ENCODE measurements at regions not wholly inside any gene's neighbourhood (a gene's known extent, or its start where the extent isn't known, plus 50 kb on each side); places are given as distances from the start of the nearest gene placed in this dataset.

DNA sequence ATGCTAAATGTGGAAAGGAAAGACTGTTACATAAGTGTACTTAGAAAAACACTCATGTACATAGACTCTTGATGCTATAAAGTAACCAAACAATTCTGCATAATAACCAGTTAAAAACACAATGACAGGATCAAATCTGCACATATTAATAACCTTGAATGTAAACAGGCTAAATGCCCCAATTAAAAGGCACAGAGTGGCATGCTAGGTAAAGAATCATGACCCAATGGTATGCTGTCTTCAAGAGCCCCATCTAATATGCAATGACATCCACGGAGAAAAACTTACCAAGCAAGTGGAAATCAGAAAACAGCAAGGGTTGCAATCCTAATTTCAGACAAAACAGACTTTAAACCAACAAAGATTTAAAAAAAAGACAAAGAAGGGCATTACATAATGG lies 644.8 kb upstream of the PKN2 start:
- no peak for ATAC-seq (replicated peaks in 1 of 4)
- H3K9me3 ChIP-seq = no peaks in the 10 kb centered on the region

DNA sequence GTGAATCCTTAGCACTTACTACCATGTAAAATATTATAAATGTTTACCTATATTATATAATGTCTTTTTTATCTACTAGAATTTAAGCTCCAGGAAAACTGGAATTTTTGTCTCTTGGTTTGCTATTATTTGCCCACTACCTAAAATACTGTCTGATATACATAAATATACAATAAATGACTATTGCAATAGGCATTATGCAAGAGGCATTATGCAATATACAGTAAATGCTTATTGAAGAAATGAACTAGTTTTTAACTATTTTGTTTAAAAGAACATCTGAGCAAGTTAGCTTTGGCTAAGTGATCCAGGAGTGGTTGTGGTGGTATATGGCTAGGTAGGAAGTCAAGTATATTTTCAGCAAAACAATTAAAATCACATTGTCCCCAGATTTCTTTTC lies 640.2 kb upstream of the PKN2 start:
- Mint-ChIP-seq H3K36me3 (no peaks in the 10 kb centered on the region), H3K9me3 (peaks cover 4 to 13% (median 9%) of the 10 kb centered on the region in 3 donors), H3K4me3 (no peak overlapping the region), H3K27ac (no peak overlapping the region), H3K4me1 (no peaks in the 10 kb centered on the region), H3K27me3 (no peaks in the 10 kb centered on the region)
- DNase-seq (no peak), ATAC-seq (replicated peaks in 1 of 4) (no peak)
- H3K27ac ChIP-seq (ENCODE audit: low read length) = no peak overlapping the region
- no peaks in the 10 kb centered on the region for H3K27me3 ChIP-seq (replicated peaks in 1 of 2; ENCODE audit: control insufficient read depth in 2 of 2, extremely low read depth in 1 of 2, insufficient read depth in 2 of 2, low read length in 1 of 2)
- H3K36me3 ChIP-seq (ENCODE audit: control insufficient read depth in 2 of 2, extremely low read depth in 1 of 2, insufficient read depth in 1 of 2, low read length in 1 of 2) = no peaks in the 10 kb centered on the region
- ChIA-PET CTCF (no interaction called here), POLR2A (no interaction called here)
- H3K4me1 ChIP-seq (ENCODE audit: control insufficient read depth in 1 of 2, extremely low read depth in 1 of 2, insufficient read depth in 2 of 2, low read length in 2 of 2) = no peaks in the 10 kb centered on the region
- H3K9me3 ChIP-seq = no peaks in the 10 kb centered on the region
- no peak overlapping the region for H3K4me3 ChIP-seq (ENCODE audit: control insufficient read depth in 1 of 2, extremely low read depth in 1 of 2, low read length in 1 of 2)

More for the DNA sequence above, 644.8 kb upstream of the PKN2 start:
- H3K27me3 Mint-ChIP-seq = no peaks in the 10 kb centered on the region
- H3K27me3 ChIP-seq (replicated peaks in 1 of 2; ENCODE audit: control insufficient read depth in 2 of 2, extremely low read depth in 1 of 2, insufficient read depth in 2 of 2, low read length in 1 of 2) = peaks cover 0 to 4% of the 10 kb centered on the region in 2 experiments
- ChIA-PET CTCF (no interaction called here), POLR2A (no interaction called here)
- no peaks in the 10 kb centered on the region for H3K4me1 ChIP-seq (ENCODE audit: control insufficient read depth in 1 of 2, extremely low read depth in 1 of 2, insufficient read depth in 2 of 2, low read length in 2 of 2)
- H3K9me3 Mint-ChIP-seq = peaks cover 10 to 21% (median 12%) of the 10 kb centered on the region in 3 donors
- no peaks in the 10 kb centered on the region for H3K36me3 ChIP-seq (ENCODE audit: control insufficient read depth in 2 of 2, extremely low read depth in 1 of 2, insufficient read depth in 1 of 2, low read length in 1 of 2)
- no peaks in the 10 kb centered on the region for H3K36me3 Mint-ChIP-seq
- no peak for DNase-seq
- H3K4me3 Mint-ChIP-seq = no peak overlapping the region
- H3K4me3 ChIP-seq (ENCODE audit: control insufficient read depth in 1 of 2, extremely low read depth in 1 of 2, low read length in 1 of 2) = no peak overlapping the region
- no peak overlapping the region for H3K27ac ChIP-seq (ENCODE audit: low read length)
- H3K4me1 Mint-ChIP-seq = no peaks in the 10 kb centered on the region
- H3K27ac Mint-ChIP-seq = no peak overlapping the region
- WGBS (ENCODE audit: insufficient coverage) = no CpG with 5 or more reads among the region's 1 CpG

DNA sequence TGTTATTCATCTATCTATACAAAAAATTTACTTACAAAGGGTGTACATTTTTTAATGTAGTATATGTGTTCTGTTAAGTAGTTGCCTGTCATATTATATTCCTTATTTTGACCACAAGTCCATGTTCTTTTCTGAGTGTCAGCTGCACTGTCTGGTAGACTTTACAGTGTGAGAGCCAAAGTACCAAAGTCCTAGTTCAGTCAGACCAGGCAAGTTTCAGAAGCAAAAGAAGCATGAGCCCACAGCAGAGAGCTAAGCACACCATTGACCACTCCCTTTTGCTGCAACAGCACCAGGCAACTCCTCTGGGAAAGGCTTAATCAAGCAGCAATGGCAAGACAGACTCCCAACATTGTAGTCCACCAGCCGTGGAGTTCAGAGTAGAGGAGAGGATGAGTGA lies 631.9 kb upstream of the PKN2 start:
- WGBS (ENCODE audit: insufficient coverage) = no CpG with 5 or more reads among the region's 1 CpG
- no peaks in the 10 kb centered on the region for H3K9me3 ChIP-seq
- Mint-ChIP-seq H3K4me1 (no peaks in the 10 kb centered on the region), H3K27me3 (peaks cover 0 to 7% of the 10 kb centered on the region in 2 donors), H3K4me3 (no peak overlapping the region), H3K36me3 (no peaks in the 10 kb centered on the region), H3K27ac (no peak overlapping the region), H3K9me3 (no peaks in the 10 kb centered on the region)
- H3K27me3 ChIP-seq (replicated peaks in 1 of 2; ENCODE audit: control insufficient read depth in 2 of 2, extremely low read depth in 1 of 2, insufficient read depth in 2 of 2, low read length in 1 of 2) = no peaks in the 10 kb centered on the region
- ATAC-seq (replicated peaks in 1 of 4) (no peak), DNase-seq (no peak)
- no peak overlapping the region for H3K27ac ChIP-seq (ENCODE audit: low read length)
- H3K36me3 ChIP-seq (ENCODE audit: control insufficient read depth in 2 of 2, extremely low read depth in 1 of 2, insufficient read depth in 1 of 2, low read length in 1 of 2) = no peaks in the 10 kb centered on the region
- no peaks in the 10 kb centered on the region for H3K4me1 ChIP-seq (ENCODE audit: control insufficient read depth in 1 of 2, extremely low read depth in 1 of 2, insufficient read depth in 2 of 2, low read length in 2 of 2)
- ChIA-PET POLR2A (no interaction called here), CTCF (no interaction called here)
- H3K4me3 ChIP-seq (ENCODE audit: control insufficient read depth in 1 of 2, extremely low read depth in 1 of 2, low read length in 1 of 2) = no peak overlapping the region

DNA sequence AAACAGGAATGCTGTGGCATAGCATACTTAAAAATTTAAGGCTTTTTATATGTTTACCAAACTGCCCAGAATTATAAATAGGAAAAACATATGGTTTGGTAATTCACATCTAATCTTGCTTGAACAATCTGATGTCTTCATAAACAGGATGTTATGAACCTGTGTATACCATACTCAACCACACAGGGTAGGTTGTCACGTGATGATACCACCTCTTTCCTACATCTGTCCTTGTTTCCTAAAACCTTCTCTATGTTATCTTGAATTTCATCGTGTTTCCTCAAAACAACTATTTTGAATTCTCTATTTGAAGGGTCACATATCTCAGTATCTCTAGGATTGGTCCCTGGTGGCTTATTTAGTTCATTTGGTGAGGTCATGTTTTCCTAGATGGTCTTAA lies 631.0 kb upstream of the PKN2 start:
- Histone ChIP-seq H3K27ac (ENCODE audit: low read length) (no peak overlapping the region), H3K9me3 (no peaks in the 10 kb centered on the region), H3K4me1 (ENCODE audit: control insufficient read depth in 1 of 2, extremely low read depth in 1 of 2, insufficient read depth in 2 of 2, low read length in 2 of 2) (no peaks in the 10 kb centered on the region), H3K27me3 (replicated peaks in 1 of 2; ENCODE audit: control insufficient read depth in 2 of 2, extremely low read depth in 1 of 2, insufficient read depth in 2 of 2, low read length in 1 of 2) (no peaks in the 10 kb centered on the region), H3K4me3 (ENCODE audit: control insufficient read depth in 1 of 2, extremely low read depth in 1 of 2, low read length in 1 of 2) (no peak overlapping the region), H3K36me3 (ENCODE audit: control insufficient read depth in 2 of 2, extremely low read depth in 1 of 2, insufficient read depth in 1 of 2, low read length in 1 of 2) (no peaks in the 10 kb centered on the region)
- CTCF ChIA-PET = no interaction called here
- Mint-ChIP-seq H3K4me1 (no peaks in the 10 kb centered on the region), H3K36me3 (no peaks in the 10 kb centered on the region), H3K27ac (no peak overlapping the region), H3K27me3 (peaks cover 0 to 7% of the 10 kb centered on the region in 2 donors), H3K4me3 (no peak overlapping the region), H3K9me3 (no peaks in the 10 kb centered on the region)
- no peak for DNase-seq
- POLR2A ChIA-PET = no interaction called here
- no CpG with 5 or more reads among the region's 2 CpGs for WGBS (ENCODE audit: insufficient coverage)
- ATAC-seq (replicated peaks in 1 of 4) = no peak

DNA sequence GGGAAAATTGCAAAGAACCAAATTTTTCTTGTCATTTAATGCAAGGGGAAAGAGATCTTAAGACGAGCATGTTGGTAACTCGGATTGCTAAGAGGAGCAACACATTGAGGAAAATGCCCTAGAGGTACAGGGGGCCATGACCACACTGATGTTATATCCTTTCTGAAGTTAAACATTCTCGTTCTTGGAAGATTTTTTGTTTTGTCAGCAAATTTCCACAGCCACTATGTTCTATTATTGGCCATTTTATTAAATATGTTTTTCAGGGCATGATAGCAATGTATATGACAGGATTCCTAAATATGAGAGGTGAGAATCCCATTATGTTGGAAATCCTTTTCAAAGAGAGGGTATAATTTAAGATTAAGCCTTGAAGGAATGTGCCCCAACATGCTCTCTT lies 627.2 kb upstream of the PKN2 start:
- H3K9me3 Mint-ChIP-seq = no peaks in the 10 kb centered on the region
- no peaks in the 10 kb centered on the region for H3K9me3 ChIP-seq
- H3K27me3 Mint-ChIP-seq = peaks cover 0 to 9% of the 10 kb centered on the region in 2 donors
- H3K27ac ChIP-seq (ENCODE audit: low read length) = no peak overlapping the region
- no peak overlapping the region for H3K4me3 Mint-ChIP-seq
- no peak for ATAC-seq (replicated peaks in 1 of 4)
- CTCF ChIA-PET = no interaction called here
- no peak overlapping the region for H3K4me3 ChIP-seq (ENCODE audit: control insufficient read depth in 1 of 2, extremely low read depth in 1 of 2, low read length in 1 of 2)
- whole genome bisulfite sequencing (ENCODE audit: insufficient coverage) = 57% methylated on average over 2 of the region's 3 CpGs
- no peaks in the 10 kb centered on the region for H3K36me3 ChIP-seq (ENCODE audit: control insufficient read depth in 2 of 2, extremely low read depth in 1 of 2, insufficient read depth in 1 of 2, low read length in 1 of 2)
- H3K27ac Mint-ChIP-seq = no peak overlapping the region
- DNase-seq = no peak
- no peaks in the 10 kb centered on the region for H3K4me1 ChIP-seq (ENCODE audit: control insufficient read depth in 1 of 2, extremely low read depth in 1 of 2, insufficient read depth in 2 of 2, low read length in 2 of 2)
- H3K4me1 Mint-ChIP-seq = peaks cover 0 to 4% (median 0%) of the 10 kb centered on the region in 3 donors
- no peaks in the 10 kb centered on the region for H3K36me3 Mint-ChIP-seq
- POLR2A ChIA-PET = no interaction called here
- no peaks in the 10 kb centered on the region for H3K27me3 ChIP-seq (replicated peaks in 1 of 2; ENCODE audit: control insufficient read depth in 2 of 2, extremely low read depth in 1 of 2, insufficient read depth in 2 of 2, low read length in 1 of 2)

DNA sequence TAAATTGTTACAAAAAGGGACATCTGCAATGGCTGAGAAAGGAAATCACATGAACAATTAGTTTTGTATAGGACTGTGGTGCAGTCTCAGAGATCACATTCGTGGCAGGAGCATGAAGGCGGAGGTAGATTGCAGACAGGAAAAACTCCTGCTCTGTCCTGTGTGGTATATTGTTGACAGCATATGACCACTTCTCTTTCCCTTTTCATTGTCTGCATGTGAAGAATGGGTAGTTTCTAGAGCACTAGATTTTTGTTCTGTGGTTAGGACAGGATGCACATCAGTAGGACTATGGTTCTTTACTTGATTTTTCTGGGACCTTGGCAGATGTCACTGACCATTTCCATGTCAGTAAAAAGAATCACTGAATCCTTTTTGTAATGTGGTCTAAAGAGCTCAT lies 625.9 kb upstream of the PKN2 start:
- WGBS (ENCODE audit: insufficient coverage) = 36% methylated on average over 2 of the region's 2 CpGs
- ATAC-seq (replicated peaks in 1 of 4) (no peak), DNase-seq (no peak)
- no peaks in the 10 kb centered on the region for H3K9me3 ChIP-seq
- peaks cover 0 to 11% of the 10 kb centered on the region in 2 donors for H3K27me3 Mint-ChIP-seq
- POLR2A ChIA-PET = no interaction called here
- no peak overlapping the region for H3K27ac Mint-ChIP-seq
- no peaks in the 10 kb centered on the region for H3K36me3 ChIP-seq (ENCODE audit: control insufficient read depth in 2 of 2, extremely low read depth in 1 of 2, insufficient read depth in 1 of 2, low read length in 1 of 2)
- H3K27me3 ChIP-seq (replicated peaks in 1 of 2; ENCODE audit: control insufficient read depth in 2 of 2, extremely low read depth in 1 of 2, insufficient read depth in 2 of 2, low read length in 1 of 2) = no peaks in the 10 kb centered on the region
- no peaks in the 10 kb centered on the region for H3K4me1 ChIP-seq (ENCODE audit: control insufficient read depth in 1 of 2, extremely low read depth in 1 of 2, insufficient read depth in 2 of 2, low read length in 2 of 2)
- H3K4me3 ChIP-seq (ENCODE audit: control insufficient read depth in 1 of 2, extremely low read depth in 1 of 2, low read length in 1 of 2) = no peak overlapping the region
- H3K36me3 Mint-ChIP-seq = no peaks in the 10 kb centered on the region
- peaks cover 0 to 4% (median 0%) of the 10 kb centered on the region in 3 donors for H3K4me1 Mint-ChIP-seq
- no peaks in the 10 kb centered on the region for H3K9me3 Mint-ChIP-seq
- CTCF ChIA-PET = no interaction called here
- no peak overlapping the region for H3K27ac ChIP-seq (ENCODE audit: low read length)
- no peak overlapping the region for H3K4me3 Mint-ChIP-seq

DNA sequence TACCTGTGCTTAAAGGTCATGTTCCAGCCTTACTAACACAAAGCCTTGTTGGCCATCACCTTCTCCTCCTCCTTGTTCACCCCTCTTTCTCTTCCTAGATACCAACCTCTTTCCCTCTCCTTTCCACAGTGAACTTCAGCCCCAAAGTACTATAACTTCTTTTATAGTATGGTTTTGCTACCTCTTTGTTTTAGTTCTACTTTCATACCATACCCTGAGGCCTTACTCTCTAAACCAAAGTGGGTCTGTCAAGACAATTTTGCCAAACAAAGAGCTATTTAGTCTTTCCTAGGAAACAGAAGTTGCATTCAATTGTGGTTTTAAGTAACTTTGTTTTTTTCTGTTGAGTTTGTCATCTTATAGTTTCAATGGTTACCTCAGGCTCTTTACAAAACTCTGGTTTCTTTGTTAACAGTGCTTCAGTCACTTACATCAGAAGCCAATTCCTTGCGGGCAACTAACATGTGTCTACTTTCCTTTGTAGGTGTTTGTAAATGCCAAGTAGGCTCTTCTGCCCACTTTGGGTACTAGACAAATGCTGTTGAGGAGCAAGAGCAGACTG lies 623.9 kb upstream of the PKN2 start:
- Mint-ChIP-seq H3K9me3 (no peaks in the 10 kb centered on the region), H3K27me3 (peaks cover 2 to 8% of the 10 kb centered on the region in 2 donors), H3K4me1 (peaks cover 0 to 4% (median 0%) of the 10 kb centered on the region in 3 donors), H3K36me3 (no peaks in the 10 kb centered on the region), H3K27ac (no peak overlapping the region), H3K4me3 (no peak overlapping the region)
- ChIA-PET POLR2A (no interaction called here), CTCF (no interaction called here)
- Histone ChIP-seq H3K9me3 (no peaks in the 10 kb centered on the region), H3K27me3 (replicated peaks in 1 of 2; ENCODE audit: control insufficient read depth in 2 of 2, extremely low read depth in 1 of 2, insufficient read depth in 2 of 2, low read length in 1 of 2) (no peaks in the 10 kb centered on the region), H3K4me3 (ENCODE audit: control insufficient read depth in 1 of 2, extremely low read depth in 1 of 2, low read length in 1 of 2) (no peak overlapping the region), H3K27ac (ENCODE audit: low read length) (no peak overlapping the region), H3K36me3 (ENCODE audit: control insufficient read depth in 2 of 2, extremely low read depth in 1 of 2, insufficient read depth in 1 of 2, low read length in 1 of 2) (no peaks in the 10 kb centered on the region), H3K4me1 (ENCODE audit: control insufficient read depth in 1 of 2, extremely low read depth in 1 of 2, insufficient read depth in 2 of 2, low read length in 2 of 2) (no peaks in the 10 kb centered on the region)
- no peak for ATAC-seq (replicated peaks in 1 of 4)
- no peak for DNase-seq
- WGBS (ENCODE audit: insufficient coverage) = no CpG with 5 or more reads among the region's 1 CpG
